ENCODE measurements at regions not wholly inside any gene's neighbourhood (a gene's known extent, or its start where the extent isn't known, plus 50 kb on each side); places are given as distances from the start of the nearest gene placed in this dataset.
"Not testable (repeated sequence)": the region's sequence is repeated elsewhere in the genome, so short reads cannot be mapped to it uniquely, and the experiment has no call there.

GRCh38 chr2:172308253-172308935, 119.0 kb upstream of the ITGA6 start:
- no peak for TF ChIP-seq GATA1 (IDR thresholded peaks at IDR 0.05; ENCODE audit: low read depth, low read length)
- TF ChIP-seq POLR2A (IDR thresholded peaks at IDR 0.05; ENCODE audit: low read length) = no peak
- no peak for DNase-seq

- no peak for DNase-seq
- TF ChIP-seq POLR2A (IDR thresholded peaks at IDR 0.05; ENCODE audit: low read length) (no peak), GATA1 (IDR thresholded peaks at IDR 0.05; ENCODE audit: low read depth, low read length) (no peak)
These were observed 115.5 kb upstream of the ITGA6 start for GRCh38 chr2:172311921-172312345.

GRCh38 chr2:172313715-172314341, 113.6 kb upstream of the ITGA6 start:
- TF ChIP-seq POLR2A (IDR thresholded peaks at IDR 0.05; ENCODE audit: low read length) = no peak
- TF ChIP-seq GATA1 (IDR thresholded peaks at IDR 0.05; ENCODE audit: low read depth, low read length) = no peak
- no peak for DNase-seq

DNA sequence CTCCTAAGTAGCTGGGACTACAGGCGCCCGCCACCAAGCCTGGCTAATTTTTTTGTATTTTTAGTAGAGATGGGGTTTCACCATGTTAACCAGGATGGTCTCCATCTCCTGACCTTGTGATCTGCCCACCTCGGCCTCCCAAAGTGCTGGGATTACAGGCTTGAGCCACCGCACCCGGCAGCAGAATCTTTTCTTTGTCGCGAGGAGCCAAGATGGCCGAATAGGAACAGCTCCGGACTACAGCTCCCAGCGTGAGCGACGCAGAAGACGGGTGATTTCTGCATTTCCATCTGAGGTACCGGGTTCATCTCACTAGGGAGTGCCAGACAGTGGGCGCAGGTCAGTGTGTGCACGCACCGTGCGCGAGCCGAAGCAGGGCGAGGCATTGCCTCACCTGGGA, 112.3 kb upstream of the ITGA6 start:
- DNase-seq = not testable (repeated sequence)

GRCh38 chr2:172322049-172322448, 105.3 kb upstream of the ITGA6 start:
- DNase-seq = no peak

DNA sequence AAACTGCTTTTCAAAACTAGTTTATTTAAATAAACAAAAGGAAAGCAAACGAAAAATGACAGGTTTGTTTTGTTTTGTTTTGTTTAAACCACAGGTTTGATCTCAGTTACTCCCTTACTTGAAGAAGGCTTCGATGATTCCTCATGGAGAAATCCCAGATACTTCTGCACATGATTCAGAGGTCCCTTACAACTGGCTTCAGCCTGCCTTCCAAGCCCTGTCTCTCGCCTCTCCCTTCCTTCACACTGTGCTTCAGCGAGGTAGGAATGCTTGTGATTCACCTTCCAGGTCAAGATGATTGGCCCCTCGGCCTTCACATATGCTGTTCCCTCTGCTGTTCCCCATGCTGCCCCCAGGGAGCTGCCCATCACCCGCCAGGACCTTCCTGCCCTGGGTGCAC, 104.1 kb upstream of the ITGA6 start:
- no peak for DNase-seq
- TF ChIP-seq POLR2A (IDR thresholded peaks at IDR 0.05; ENCODE audit: low read length) (no peak), GATA1 (IDR thresholded peaks at IDR 0.05; ENCODE audit: low read depth, low read length) (no peak)

More at GRCh38 chr2:172322049-172322448, 105.3 kb upstream of the ITGA6 start:
- TF ChIP-seq POLR2A (IDR thresholded peaks at IDR 0.05; ENCODE audit: low read length) (no peak), GATA1 (IDR thresholded peaks at IDR 0.05; ENCODE audit: low read depth, low read length) (no peak)

DNA sequence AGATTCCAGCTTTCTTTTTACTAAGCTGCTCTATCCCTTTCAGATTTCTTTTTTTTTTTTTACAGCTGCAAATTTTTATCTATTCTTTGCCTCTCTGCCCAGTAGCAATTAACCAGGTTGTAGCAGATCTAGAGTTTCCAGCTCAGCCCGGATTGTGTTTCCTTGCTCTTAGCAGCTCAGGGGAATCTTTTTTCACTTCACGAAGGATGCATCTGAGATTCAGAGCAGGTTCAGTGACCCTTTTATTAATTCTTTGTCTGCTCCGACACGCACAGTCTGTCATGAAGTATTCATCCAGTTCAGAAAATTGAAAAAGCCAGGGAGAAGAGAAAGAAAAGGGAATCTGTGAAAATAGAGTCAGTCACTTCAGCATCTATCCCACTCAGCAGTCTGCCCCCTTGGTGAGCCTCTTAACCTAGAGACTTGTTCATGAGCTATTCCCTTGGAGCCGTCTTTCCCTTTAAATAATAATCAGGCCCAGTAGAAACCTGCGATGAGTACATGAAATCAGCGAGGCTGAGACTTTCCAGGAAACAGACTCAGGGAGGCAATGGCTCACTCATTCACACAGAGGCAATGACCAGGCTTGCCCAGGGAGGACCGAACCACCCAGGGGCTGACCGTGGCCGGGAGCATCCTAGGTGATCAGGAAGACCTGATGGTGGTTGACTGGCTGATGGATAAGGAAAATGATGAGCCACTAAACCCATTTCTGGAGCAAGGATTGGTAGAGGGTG, 103.4 kb upstream of the ITGA6 start:
- TF ChIP-seq GATA1 (IDR thresholded peaks at IDR 0.05; ENCODE audit: low read depth, low read length) (no peak), POLR2A (IDR thresholded peaks at IDR 0.05; ENCODE audit: low read length) (no peak)
- no peak for DNase-seq

- TF ChIP-seq GATA1 (IDR thresholded peaks at IDR 0.05; ENCODE audit: low read depth, low read length) (no peak), POLR2A (IDR thresholded peaks at IDR 0.05; ENCODE audit: low read length) (no peak)
These were observed 101.2 kb upstream of the ITGA6 start for GRCh38 chr2:172326211-172326509.

GRCh38 chr2:172328103-172328841, 99.1 kb upstream of the ITGA6 start:
- DNase-seq = no peak
- no peak for TF ChIP-seq GATA1 (IDR thresholded peaks at IDR 0.05; ENCODE audit: low read depth, low read length)
- TF ChIP-seq POLR2A (IDR thresholded peaks at IDR 0.05; ENCODE audit: low read length) = no peak

More at GRCh38 chr2:172326211-172326509, 101.2 kb upstream of the ITGA6 start:
- no peak for DNase-seq

DNA sequence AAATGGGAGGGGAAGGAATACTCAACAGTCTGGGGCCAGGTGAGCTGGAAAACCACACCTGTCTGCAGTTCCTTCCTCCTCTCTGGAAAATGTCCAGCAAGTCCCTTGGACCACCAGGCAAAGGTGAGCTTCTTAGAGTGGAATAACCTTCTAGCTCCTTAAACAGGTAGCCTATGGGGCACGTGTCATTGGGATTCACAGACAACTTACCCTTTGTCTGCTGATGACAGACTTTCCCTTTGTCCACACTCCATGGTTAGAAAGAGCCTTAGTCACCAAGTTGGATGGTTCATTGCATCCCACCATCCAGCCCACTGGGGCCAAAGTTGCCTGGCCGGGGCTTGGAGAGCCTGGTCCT, 98.0 kb upstream of the ITGA6 start:
- TF ChIP-seq POLR2A (IDR thresholded peaks at IDR 0.05; ENCODE audit: low read length) (no peak), GATA1 (IDR thresholded peaks at IDR 0.05; ENCODE audit: low read depth, low read length) (no peak)
- no peak for DNase-seq

DNA sequence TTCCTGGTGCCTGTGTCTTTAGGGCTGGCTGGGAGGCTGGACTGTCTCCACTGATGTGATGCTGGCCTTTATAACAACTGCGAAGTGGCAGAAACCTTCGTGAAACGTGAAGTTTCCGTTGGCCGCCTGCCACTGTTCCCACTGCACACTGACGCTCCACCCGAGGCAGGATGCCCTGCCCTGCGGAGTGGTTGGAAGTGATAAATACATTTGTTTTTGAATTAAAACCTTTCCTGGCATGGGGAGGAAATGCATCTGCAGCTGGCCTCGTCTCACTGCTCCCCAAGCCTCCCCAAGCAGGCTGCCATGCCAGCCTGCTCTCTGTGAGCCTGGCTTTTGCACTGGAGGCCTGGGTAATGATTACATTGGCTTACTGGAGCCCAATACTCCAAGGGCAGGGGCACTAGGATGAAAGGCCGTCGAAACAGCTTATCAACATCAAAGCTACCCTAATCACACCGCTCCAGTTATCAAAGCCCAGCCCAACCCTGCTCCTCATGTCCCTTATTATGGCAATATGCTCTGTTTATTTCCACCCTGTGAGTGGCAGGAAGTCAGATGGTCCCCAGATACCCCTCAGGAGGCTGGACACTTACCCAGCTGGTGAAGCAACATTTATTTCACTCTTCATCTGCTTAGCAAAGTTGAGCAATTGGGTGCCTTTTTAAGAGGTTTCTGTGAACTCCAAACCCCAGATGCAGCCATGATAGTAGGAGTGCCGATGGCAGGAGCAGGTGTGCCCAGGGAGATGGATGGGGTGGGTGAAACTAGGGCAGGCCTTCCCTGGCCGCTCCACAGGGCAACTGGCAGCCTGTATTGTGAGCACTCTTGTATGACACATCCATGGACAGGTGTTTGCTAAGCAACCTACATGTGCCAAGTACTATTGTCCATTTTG, 97.4 kb upstream of the ITGA6 start:
- TF ChIP-seq GATA1 (IDR thresholded peaks at IDR 0.05; ENCODE audit: low read depth, low read length) (no peak), POLR2A (IDR thresholded peaks at IDR 0.05; ENCODE audit: low read length) (no peak)

DNA sequence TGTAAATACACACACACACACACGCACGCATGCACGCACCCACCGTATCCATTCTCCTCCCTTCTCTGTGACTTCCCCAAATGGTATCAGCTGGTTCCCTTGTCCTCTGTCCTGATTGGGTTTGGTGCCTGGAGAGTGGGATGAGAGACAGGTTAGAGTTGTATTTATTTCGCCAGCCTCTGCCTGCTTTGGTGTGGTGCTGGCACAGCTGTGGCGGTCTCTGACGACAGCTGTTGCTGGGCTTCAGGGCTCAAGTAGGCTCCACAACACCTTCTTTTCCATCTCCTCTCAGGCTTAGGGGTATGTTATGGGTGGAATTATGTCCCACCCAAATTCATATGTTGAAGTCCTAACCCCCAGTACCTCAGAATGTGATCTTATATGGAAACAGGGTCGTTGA, 94.9 kb upstream of the ITGA6 start:
- TF ChIP-seq POLR2A (IDR thresholded peaks at IDR 0.05; ENCODE audit: low read length) (no peak), GATA1 (IDR thresholded peaks at IDR 0.05; ENCODE audit: low read depth, low read length) (no peak)
- DNase-seq = no peak

More for the DNA sequence above, 97.4 kb upstream of the ITGA6 start:
- no peak for DNase-seq

- DNase-seq = no peak
- TF ChIP-seq GATA1 (IDR thresholded peaks at IDR 0.05; ENCODE audit: low read depth, low read length) = no peak
- no peak for TF ChIP-seq POLR2A (IDR thresholded peaks at IDR 0.05; ENCODE audit: low read length)
These were observed 94.0 kb upstream of the ITGA6 start for GRCh38 chr2:172333235-172333977.
